OCI-LY1 (cell line): ENCODE measurements at regions not wholly inside any gene's neighbourhood (a gene's known extent, or its start where the extent isn't known, plus 50 kb on each side); places are given as distances from the start of the nearest gene placed in this dataset.

ENCODE experiments used
- H2AFZ ChIP-seq: fragments of 200-600 bp; sonication (generic), shearing (Covaris generic); 2 replicates; pipeline ENCODE4 v1.6.0; 2014; ENCODE audit warnings: antibody characterized with exemption, mild to moderate bottlenecking, low read length
- H3F3A ChIP-seq: fragments of 200-600 bp; sonication (generic), shearing (Covaris generic); 2 replicates; pipeline ENCODE4 v1.6.0; 2014; ENCODE audit warnings: mild to moderate bottlenecking, antibody characterized with exemption, low read length, moderate library complexity; ENCODE audit not compliant: insufficient read depth
- H3K27ac ChIP-seq: fragments of 200-600 bp; sonication (generic); 2 replicates; pipeline ENCODE4 v1.5.1; 2014; ENCODE audit warnings: low read length, mixed run types, mild to moderate bottlenecking, low read depth; ENCODE audit not compliant: poor library complexity, severe bottlenecking
- H3K27me3 ChIP-seq: fragments of 200-600 bp; sonication (generic); 2 replicates; pipeline ENCODE4 v1.6.0; 2014; ENCODE audit warnings: antibody characterized with exemption, mild to moderate bottlenecking, low read length, moderate library complexity; ENCODE audit not compliant: insufficient read depth
- H3K36me3 ChIP-seq: fragments of 200-600 bp; sonication (generic); 2 replicates; pipeline ENCODE4 v1.6.1; 2014; ENCODE audit warnings: mild to moderate bottlenecking, antibody characterized with exemption, low read length, moderate library complexity, mixed read lengths; ENCODE audit not compliant: insufficient read depth
- H3K4me1 ChIP-seq: fragments of 200-600 bp; sonication (generic); 2 replicates; pipeline ENCODE4 v1.5.1; 2014; ENCODE audit warnings: mild to moderate bottlenecking, low read length, moderate library complexity; ENCODE audit not compliant: insufficient read depth, severe bottlenecking
- H3K4me2 ChIP-seq: fragments of 200-600 bp; sonication (generic), shearing (Covaris generic); 2 replicates; pipeline ENCODE4 v1.6.1; 2014; ENCODE audit warnings: low read length
- H3K4me3 ChIP-seq: fragments of 200-600 bp; sonication (generic); 2 replicates; pipeline ENCODE4 v1.5.1; 2014; ENCODE audit warnings: low read length, low read depth, mild to moderate bottlenecking, mixed read lengths; ENCODE audit not compliant: poor library complexity, severe bottlenecking
- H3K79me2 ChIP-seq: fragments of 200-600 bp; shearing (Covaris generic); 2 replicates; pipeline ENCODE4 v1.6.1; 2016; ENCODE audit warnings: mixed run types, low read length, mixed read lengths; ENCODE audit not compliant: insufficient read depth
- H3K9ac ChIP-seq: fragments of 200-600 bp; sonication (generic), shearing (Covaris generic); 2 replicates; pipeline ENCODE4 v1.6.1; 2014; ENCODE audit warnings: mild to moderate bottlenecking, low read length, mixed read lengths
- H3K9me2 ChIP-seq: fragments of 200-600 bp; sonication (generic), shearing (Covaris generic); 2 replicates; pipeline ENCODE4 v1.6.1; 2014; ENCODE audit warnings: low read depth, mild to moderate bottlenecking, low read length, mixed read lengths
- H3K9me3 ChIP-seq: fragments of 200-600 bp; shearing (Covaris generic); 2 replicates; pipeline ENCODE4 v1.6.1; 2014; ENCODE audit warnings: low read length, mixed read lengths
- H4K20me1 ChIP-seq: fragments of 200-600 bp; sonication (generic), shearing (Covaris generic); 2 replicates; pipeline ENCODE4 v1.6.0; 2016; ENCODE audit warnings: mild to moderate bottlenecking, low read length; ENCODE audit not compliant: insufficient read depth
- CTCF ChIP-seq: fragments of 200-600 bp; sonication (generic), shearing (Covaris generic); IDR thresholded peaks from 2 replicates; pipeline ENCODE4 v1.5.1; 2017; ENCODE audit warnings: mild to moderate bottlenecking, antibody characterized with exemption, low read length, moderate library complexity, mixed read lengths
- EZH2 ChIP-seq: fragments of 200-600 bp; sonication (generic), shearing (Covaris generic); IDR thresholded peaks from 2 replicates; pipeline ENCODE4 v1.8.0; 2017; ENCODE audit warnings: borderline replicate concordance, mixed run types, mild to moderate bottlenecking, antibody characterized with exemption, low read length, moderate library complexity, mixed read lengths

GRCh38 chr7:42468471-42468870 is 231.5 kb upstream of the GLI3 start:
- H3K9me2 ChIP-seq, result no peaks in the 10 kb centered on the region
- H3K27ac ChIP-seq, result no peak overlapping the region
- no peak overlapping the region for H3K4me3 ChIP-seq
- H2AFZ ChIP-seq, result no peak overlapping the region
- H3K79me2 ChIP-seq, result no peaks in the 10 kb centered on the region
- no peaks in the 10 kb centered on the region for H3K27me3 ChIP-seq
- H3K9ac ChIP-seq, result no peak overlapping the region
- H3K4me2 ChIP-seq, result no peak overlapping the region
- no peaks in the 10 kb centered on the region for H3K9me3 ChIP-seq
- no peak for TF ChIP-seq EZH2
- no peak for TF ChIP-seq CTCF
- H3K36me3 ChIP-seq, result no peaks in the 10 kb centered on the region
- no peaks in the 10 kb centered on the region for H4K20me1 ChIP-seq
- no peaks in the 10 kb centered on the region for H3F3A ChIP-seq
- no peaks in the 10 kb centered on the region for H3K4me1 ChIP-seq

- H3K27ac ChIP-seq, result no peak overlapping the region
- H3K4me1 ChIP-seq, result no peaks in the 10 kb centered on the region
- no peaks in the 10 kb centered on the region for H3K9me2 ChIP-seq
- no peak overlapping the region for H2AFZ ChIP-seq
- no peaks in the 10 kb centered on the region for H3K79me2 ChIP-seq
- no peaks in the 10 kb centered on the region for H3K27me3 ChIP-seq
- no peak overlapping the region for H3K4me3 ChIP-seq
- H3K9ac ChIP-seq, result no peak overlapping the region
- no peak overlapping the region for H3K4me2 ChIP-seq
- TF ChIP-seq EZH2 (no peak), CTCF (no peak)
- H3F3A ChIP-seq, result no peaks in the 10 kb centered on the region
- H4K20me1 ChIP-seq, result no peaks in the 10 kb centered on the region
- H3K9me3 ChIP-seq, result no peaks in the 10 kb centered on the region
- no peaks in the 10 kb centered on the region for H3K36me3 ChIP-seq
These were observed 224.5 kb upstream of the GLI3 start for GRCh38 chr7:42461537-42461936.

- TF ChIP-seq EZH2, result no peak
- no peak for TF ChIP-seq CTCF
- H3K27ac ChIP-seq, result no peak overlapping the region
- no peak overlapping the region for H2AFZ ChIP-seq
- no peak overlapping the region for H3K9ac ChIP-seq
- no peak overlapping the region for H3K4me2 ChIP-seq
- H3K27me3 ChIP-seq, result no peaks in the 10 kb centered on the region
- no peaks in the 10 kb centered on the region for H4K20me1 ChIP-seq
- no peaks in the 10 kb centered on the region for H3F3A ChIP-seq
- H3K79me2 ChIP-seq, result no peaks in the 10 kb centered on the region
- H3K4me3 ChIP-seq, result no peak overlapping the region
- H3K36me3 ChIP-seq, result no peaks in the 10 kb centered on the region
- no peaks in the 10 kb centered on the region for H3K9me2 ChIP-seq
- H3K4me1 ChIP-seq, result no peaks in the 10 kb centered on the region
- H3K9me3 ChIP-seq, result no peaks in the 10 kb centered on the region
These were observed 223.9 kb upstream of the GLI3 start for GRCh38 chr7:42460933-42461332.
